HEK293 (cell line): ENCODE measurements at regions not wholly inside any gene's neighbourhood (a gene's known extent, or its start where the extent isn't known, plus 50 kb on each side); places are given as distances from the start of the nearest gene placed in this dataset.

Experiments used
- CTCF ChIP-seq: fragments of 450-650 bp; formaldehyde crosslinking; IDR thresholded peaks from 2 replicates; pipeline ENCODE4 v1.5.1; 2016; ENCODE audit warnings: missing biosample characterization, missing genetic modification characterization
- KLF7 ChIP-seq: fragments of 450-650 bp; formaldehyde crosslinking; IDR thresholded peaks from 2 replicates; pipeline ENCODE4 v1.5.1; 2016; ENCODE audit warnings: missing biosample characterization, missing genetic modification characterization, borderline replicate concordance
- SCRT2 ChIP-seq: fragments of 450-650 bp; formaldehyde crosslinking; IDR thresholded peaks from 2 replicates; pipeline ENCODE4 v1.5.1; 2016; ENCODE audit warnings: missing biosample characterization, missing genetic modification characterization
- YY1 ChIP-seq: fragments of 450-650 bp; formaldehyde crosslinking; IDR thresholded peaks from 2 replicates; pipeline ENCODE4 v1.5.1; 2018; ENCODE audit warnings: missing biosample characterization, missing genetic modification characterization
- ZFP37 ChIP-seq: fragments of 450-650 bp; formaldehyde crosslinking; IDR thresholded peaks from 2 replicates; pipeline ENCODE4 v1.5.1; 2016; ENCODE audit warnings: missing biosample characterization, missing genetic modification characterization
- ZNF391 ChIP-seq: fragments of 450-650 bp; formaldehyde crosslinking; IDR thresholded peaks from 2 replicates; pipeline ENCODE4 v1.5.1; 2016; ENCODE audit warnings: low read depth, missing biosample characterization, missing genetic modification characterization, borderline replicate concordance
- ZNF580 ChIP-seq: fragments of 450-650 bp; formaldehyde crosslinking; IDR thresholded peaks from 2 replicates; pipeline ENCODE4 v1.5.1; 2016; ENCODE audit warnings: missing biosample characterization, missing genetic modification characterization
- ZSCAN23 ChIP-seq: fragments of 450-650 bp; formaldehyde crosslinking; IDR thresholded peaks from 2 replicates; pipeline ENCODE4 v1.5.1; 2016; ENCODE audit warnings: missing biosample characterization, missing genetic modification characterization

GRCh38 chr10:17528306-17528862, 74.0 kb upstream of the ST8SIA6 start:
- TF ChIP-seq ZNF391 = no peak
- no peak for TF ChIP-seq ZFP37
- no peak for TF ChIP-seq KLF7 (tag by site-specific recombination)
- no peak for TF ChIP-seq CTCF
- TF ChIP-seq ZSCAN23 (tag by site-specific recombination) = no peak
- no peak for TF ChIP-seq ZNF580 (tag by site-specific recombination)
- no peak for TF ChIP-seq YY1
- TF ChIP-seq SCRT2 (tag by site-specific recombination) = no peak
